H9 (cell line): ENCODE measurements at regions not wholly inside any gene's neighbourhood (a gene's known extent, or its start where the extent isn't known, plus 50 kb on each side); places are given as distances from the start of the nearest gene placed in this dataset.

Experiments used
- DNase-seq: peaks from one replicate; pipeline ENCODE4 v3.0.0-alpha.2; 2017
- H2AFZ ChIP-seq: one replicate; pipeline ENCODE4 v1.6.1; 2013; ENCODE audit warnings: mild to moderate bottlenecking, low read length, control low read depth, moderate library complexity
- H2AK5ac ChIP-seq: 2 replicates; pipeline ENCODE4 v1.6.1; 2013; ENCODE audit warnings: low read length, control low read depth, mixed read lengths; ENCODE audit not compliant: insufficient read length
- H2BK120ac ChIP-seq: one replicate; pipeline ENCODE4 v1.6.1; 2013; ENCODE audit warnings: low read depth, mild to moderate bottlenecking, low read length, control low read depth, inconsistent platforms; ENCODE audit not compliant: poor library complexity, severe bottlenecking
- H2BK12ac ChIP-seq: 2 replicates; pipeline ENCODE4 v1.6.1; 2013; ENCODE audit warnings: low read length, control low read depth, mixed read lengths, low read depth; ENCODE audit not compliant: insufficient read length
- H2BK15ac ChIP-seq: 2 replicates; pipeline ENCODE4 v1.6.1; 2013; ENCODE audit warnings: low read depth, low read length, control low read depth
- H2BK20ac ChIP-seq: one replicate; pipeline ENCODE4 v1.6.1; 2013; ENCODE audit warnings: low read depth, mild to moderate bottlenecking, low read length, control low read depth, inconsistent platforms; ENCODE audit not compliant: poor library complexity, severe bottlenecking
- H2BK5ac ChIP-seq: 2 replicates; pipeline ENCODE4 v1.6.1; 2013; ENCODE audit warnings: low read length, control low read depth, mixed read lengths; ENCODE audit not compliant: insufficient read length
- H3K14ac ChIP-seq: 2 replicates; pipeline ENCODE4 v1.6.1; 2013; ENCODE audit warnings: low read length, control low read depth; ENCODE audit not compliant: insufficient read depth
- H3K18ac ChIP-seq: 2 replicates; pipeline ENCODE4 v1.6.1; 2013; ENCODE audit warnings: low read depth, mild to moderate bottlenecking, mixed read lengths, low read length, control low read depth; ENCODE audit not compliant: insufficient read length
- H3K23ac ChIP-seq: 2 replicates; pipeline ENCODE4 v1.6.1; 2013; ENCODE audit warnings: low read length, control low read depth, mixed read lengths, low read depth; ENCODE audit not compliant: insufficient read length
- H3K23me2 ChIP-seq: 2 replicates; pipeline ENCODE4 v1.6.1; 2013; ENCODE audit warnings: low read depth, mild to moderate bottlenecking, mixed read lengths, low read length, control low read depth; ENCODE audit not compliant: insufficient read length, poor library complexity, severe bottlenecking
- H3K27ac ChIP-seq: 2 replicates; pipeline ENCODE4 v1.5.1; 2013; ENCODE audit warnings: low read length, control low read depth, mixed read lengths, low read depth; ENCODE audit not compliant: insufficient read length
- H3K27me3 ChIP-seq: 2 replicates; pipeline ENCODE4 v1.6.1; 2013; ENCODE audit warnings: low read length, control low read depth, inconsistent platforms; ENCODE audit not compliant: insufficient read depth
- H3K4ac ChIP-seq: 2 replicates; pipeline ENCODE4 v1.6.1; 2013; ENCODE audit warnings: low read depth, mild to moderate bottlenecking, control low read depth, inconsistent platforms, low read length, moderate library complexity
- H3K4me1 ChIP-seq: 2 replicates; pipeline ENCODE4 v1.6.1; 2013; ENCODE audit warnings: low read length, control low read depth, inconsistent platforms; ENCODE audit not compliant: insufficient read depth
- H3K4me2 ChIP-seq: 2 replicates; pipeline ENCODE4 v1.6.1; 2013; ENCODE audit warnings: low read length, control low read depth, mixed read lengths; ENCODE audit not compliant: insufficient read length, insufficient read depth
- H3K56ac ChIP-seq: 2 replicates; pipeline ENCODE4 v1.6.1; 2013; ENCODE audit warnings: low read depth, mild to moderate bottlenecking, mixed read lengths, low read length, control low read depth; ENCODE audit not compliant: insufficient read length
- H3K79me1 ChIP-seq: 2 replicates; pipeline ENCODE4 v1.6.1; 2013; ENCODE audit warnings: low read depth, mild to moderate bottlenecking, moderate library complexity, low read length, control low read depth, inconsistent platforms; ENCODE audit not compliant: insufficient read depth, poor library complexity, severe bottlenecking
- H3K79me2 ChIP-seq: 2 replicates; pipeline ENCODE4 v1.6.1; 2013; ENCODE audit warnings: low read length, control low read depth, inconsistent platforms; ENCODE audit not compliant: insufficient read depth
- H3K9ac ChIP-seq: 2 replicates; pipeline ENCODE4 v1.6.1; 2013; ENCODE audit warnings: low read length, control low read depth, mixed read lengths; ENCODE audit not compliant: insufficient read length; ENCODE audit errors: extremely low read depth
- H3K9me3 ChIP-seq: one replicate; pipeline ENCODE4 v1.6.1; 2013; ENCODE audit warnings: low read depth, low read length, inconsistent platforms; ENCODE audit not compliant: control insufficient read depth
- H3T11ph ChIP-seq: one replicate; pipeline ENCODE4 v1.6.1; 2013; ENCODE audit warnings: mild to moderate bottlenecking, low read length, control low read depth, inconsistent platforms
- H4K20me1 ChIP-seq: one replicate; pipeline ENCODE4 v1.6.1; 2013; ENCODE audit not compliant: control insufficient read depth, insufficient read length, insufficient read depth
- H4K5ac ChIP-seq: 2 replicates; pipeline ENCODE4 v1.6.1; 2013; ENCODE audit warnings: low read depth, mild to moderate bottlenecking, mixed read lengths, low read length, control low read depth; ENCODE audit not compliant: insufficient read length
- H4K8ac ChIP-seq: replicated peaks from 2 replicates; pipeline ENCODE4 v1.6.1; 2013; ENCODE audit warnings: low read length, control low read depth, mixed read lengths, low read depth; ENCODE audit not compliant: insufficient read length
- H4K91ac ChIP-seq: 2 replicates; pipeline ENCODE4 v1.6.1; 2013; ENCODE audit warnings: low read depth, mild to moderate bottlenecking, moderate library complexity, mixed read lengths, low read length, control low read depth; ENCODE audit not compliant: insufficient read length
- H3K27ac Mint-ChIP-seq, 3 experiments: 2 replicates in 2 of 3; 3 replicates in 1 of 3; pipeline ENCODE4 v1.8.0; 2020 to 2021; ENCODE audit warnings: mixed read lengths in 3 of 3, mild to moderate bottlenecking in 1 of 3, moderate library complexity in 1 of 3
- H3K27me3 Mint-ChIP-seq: 2 replicates; pipeline ENCODE4 v1.8.0; 2021; ENCODE audit warnings: low read depth, mild to moderate bottlenecking, moderate library complexity, mixed read lengths
- H3K36me3 Mint-ChIP-seq, 3 experiments: 2 replicates in 2 of 3; 3 replicates in 1 of 3; pipeline ENCODE4 v1.8.0; 2020 to 2021; ENCODE audit warnings: low read depth in 3 of 3, mixed read lengths in 3 of 3; ENCODE audit not compliant: insufficient read depth in 1 of 3
- H3K4me1 Mint-ChIP-seq, 2 experiments: 2 replicates each; pipeline ENCODE4 v1.8.0; 2020; ENCODE audit warnings: mixed read lengths in 2 of 2
- H3K4me3 Mint-ChIP-seq, 2 experiments: 2 replicates in 1 of 2; 3 replicates in 1 of 2; pipeline ENCODE4 v1.8.0; 2020 to 2021; ENCODE audit warnings: mild to moderate bottlenecking in 2 of 2, mixed read lengths in 2 of 2, moderate library complexity in 1 of 2
- H3K9me3 Mint-ChIP-seq, 2 experiments: 2 replicates in 1 of 2; 3 replicates in 1 of 2; pipeline ENCODE4 v1.8.0; 2020; ENCODE audit warnings: mild to moderate bottlenecking in 2 of 2, mixed read lengths in 2 of 2, moderate library complexity in 1 of 2
- WGBS: extraction: QIAGEN DNeasy Blood & Tissue Kit; methylation state at CpG from one replicate; pipeline ENCODE4 v1.1.7; 2013; ENCODE audit warnings: missing lambda C conversion rate, low lambda C conversion rate, mixed read lengths; ENCODE audit not compliant: insufficient read length; ENCODE audit errors: extremely low coverage; 5-methylcytosine and 5-hydroxymethylcytosine counted together
- TF ChIP-seq, protein P1 (sequence below): fragments of 200-600 bp; sonication (generic); conservative IDR thresholded peaks from 3 replicates; pipeline ENCODE4 v1.8.0; 2021; ENCODE audit warnings: antibody characterized with exemption, mild to moderate bottlenecking

DNA sequence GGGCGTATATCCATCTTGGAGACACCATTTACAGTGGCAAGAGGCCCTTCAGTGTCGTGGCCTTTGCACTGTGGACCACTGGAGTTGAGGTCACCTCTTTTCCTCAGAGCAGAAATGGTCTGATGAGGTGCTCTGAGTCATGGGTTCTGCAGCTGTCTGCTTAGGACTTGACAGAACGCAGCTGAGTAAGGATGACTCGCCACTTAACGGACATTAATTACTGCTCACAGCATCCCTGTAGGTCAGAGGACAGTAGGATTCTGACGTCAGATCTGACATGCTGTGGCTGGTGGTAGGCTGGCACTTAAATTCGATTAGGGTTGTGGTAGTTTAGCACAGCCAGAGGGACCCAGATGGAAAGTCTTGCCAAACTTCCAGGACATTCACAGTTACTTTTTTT lies 479.4 kb downstream of the DMAC1 start:
- H3K18ac ChIP-seq: no peak overlapping the region

More for the DNA sequence above, 479.4 kb downstream of the DMAC1 start:
- H2BK5ac ChIP-seq: no peak overlapping the region
- Mint-ChIP-seq H3K27me3 (no peaks in the 10 kb centered on the region), H3K4me1 (peaks cover 17 to 21% of the 10 kb centered on the region in 2 experiments), H3K9me3 (no peaks in the 10 kb centered on the region), H3K36me3 (no peaks in the 10 kb centered on the region), H3K4me3 (no peak overlapping the region), H3K27ac (no peak overlapping the region)
- no peaks in the 10 kb centered on the region for H3K23me2 ChIP-seq
- no peak for DNase-seq
- H4K20me1 ChIP-seq: no peaks in the 10 kb centered on the region
- H2BK20ac ChIP-seq: no peak overlapping the region
- H2BK15ac ChIP-seq: no peak overlapping the region
- no peaks in the 10 kb centered on the region for H3K9me3 ChIP-seq
- no peaks in the 10 kb centered on the region for H3K27me3 ChIP-seq
- H2BK12ac ChIP-seq: no peak overlapping the region
- no CpG with 5 or more reads among the region's 7 CpGs for WGBS
- H4K5ac ChIP-seq: no peak overlapping the region
- no peak overlapping the region for H3K4ac ChIP-seq
- H4K8ac ChIP-seq: no peak overlapping the region
- no peak overlapping the region for H2BK120ac ChIP-seq
- H3K9ac ChIP-seq: no peak overlapping the region
- H3K4me1 ChIP-seq: no peaks in the 10 kb centered on the region
- H3K79me1 ChIP-seq: no peaks in the 10 kb centered on the region
- no peak overlapping the region for H3K27ac ChIP-seq
- no peaks in the 10 kb centered on the region for H3K79me2 ChIP-seq
- no peak overlapping the region for H3K4me2 ChIP-seq
- H4K91ac ChIP-seq: no peak overlapping the region
- TF ChIP-seq, protein P1, sequence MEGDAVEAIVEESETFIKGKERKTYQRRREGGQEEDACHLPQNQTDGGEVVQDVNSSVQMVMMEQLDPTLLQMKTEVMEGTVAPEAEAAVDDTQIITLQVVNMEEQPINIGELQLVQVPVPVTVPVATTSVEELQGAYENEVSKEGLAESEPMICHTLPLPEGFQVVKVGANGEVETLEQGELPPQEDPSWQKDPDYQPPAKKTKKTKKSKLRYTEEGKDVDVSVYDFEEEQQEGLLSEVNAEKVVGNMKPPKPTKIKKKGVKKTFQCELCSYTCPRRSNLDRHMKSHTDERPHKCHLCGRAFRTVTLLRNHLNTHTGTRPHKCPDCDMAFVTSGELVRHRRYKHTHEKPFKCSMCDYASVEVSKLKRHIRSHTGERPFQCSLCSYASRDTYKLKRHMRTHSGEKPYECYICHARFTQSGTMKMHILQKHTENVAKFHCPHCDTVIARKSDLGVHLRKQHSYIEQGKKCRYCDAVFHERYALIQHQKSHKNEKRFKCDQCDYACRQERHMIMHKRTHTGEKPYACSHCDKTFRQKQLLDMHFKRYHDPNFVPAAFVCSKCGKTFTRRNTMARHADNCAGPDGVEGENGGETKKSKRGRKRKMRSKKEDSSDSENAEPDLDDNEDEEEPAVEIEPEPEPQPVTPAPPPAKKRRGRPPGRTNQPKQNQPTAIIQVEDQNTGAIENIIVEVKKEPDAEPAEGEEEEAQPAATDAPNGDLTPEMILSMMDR: no peak
- no peak overlapping the region for H3K23ac ChIP-seq
- H3K14ac ChIP-seq: no peak overlapping the region
- no peak overlapping the region for H2AK5ac ChIP-seq
- H2AFZ ChIP-seq: no peak overlapping the region
- H3T11ph ChIP-seq: no peak overlapping the region
- no peak overlapping the region for H3K56ac ChIP-seq
